ENCODE measurements at regions not wholly inside any gene's neighbourhood (a gene's known extent, or its start where the extent isn't known, plus 50 kb on each side); places are given as distances from the start of the nearest gene placed in this dataset.

- DNase-seq (ENCODE audit: low read depth), result no peak
- no peak for TF ChIP-seq CTCF (IDR thresholded peaks at IDR 0.05; ENCODE audit: insufficient read depth, low read depth, low read length, missing control alignments)
- no peak overlapping the region for H3K4me3 ChIP-seq (ENCODE audit: low read length)
Observed at GRCh38 chr19:28429356-28429755, 783.6 kb downstream of the UQCRFS1 start.

- no peak for TF ChIP-seq CTCF (IDR thresholded peaks at IDR 0.05; ENCODE audit: insufficient read depth, low read depth, low read length, missing control alignments)
- H3K4me3 ChIP-seq (ENCODE audit: low read length), result no peak overlapping the region
- DNase-seq (ENCODE audit: low read depth), result no peak
Observed at GRCh38 chr19:28428663-28429348, 784.1 kb downstream of the UQCRFS1 start.

- TF ChIP-seq CTCF (IDR thresholded peaks at IDR 0.05; ENCODE audit: insufficient read depth, low read depth, low read length, missing control alignments), result no peak
- no peak for DNase-seq (ENCODE audit: low read depth)
Observed at GRCh38 chr19:28427376-28428083, 785.4 kb downstream of the UQCRFS1 start.

GRCh38 chr19:28426730-28427225 lies 786.2 kb downstream of the UQCRFS1 start:
- TF ChIP-seq CTCF (IDR thresholded peaks at IDR 0.05; ENCODE audit: insufficient read depth, low read depth, low read length, missing control alignments), result no peak
- H3K4me3 ChIP-seq (ENCODE audit: low read length), result no peak overlapping the region
- DNase-seq (ENCODE audit: low read depth), result no peak

More at GRCh38 chr19:28427376-28428083, 785.4 kb downstream of the UQCRFS1 start:
- no peak overlapping the region for H3K4me3 ChIP-seq (ENCODE audit: low read length)

- DNase-seq (ENCODE audit: low read depth), result no peak
- no peak for TF ChIP-seq CTCF (IDR thresholded peaks at IDR 0.05; ENCODE audit: insufficient read depth, low read depth, low read length, missing control alignments)
- no peak overlapping the region for H3K4me3 ChIP-seq (ENCODE audit: low read length)
Observed at GRCh38 chr19:28426110-28426729, 786.7 kb downstream of the UQCRFS1 start.

GRCh38 chr19:28425046-28425931 lies 787.7 kb downstream of the UQCRFS1 start:
- no peak overlapping the region for H3K4me3 ChIP-seq (ENCODE audit: low read length)
- no peak for DNase-seq (ENCODE audit: low read depth)
- no peak for TF ChIP-seq CTCF (IDR thresholded peaks at IDR 0.05; ENCODE audit: insufficient read depth, low read depth, low read length, missing control alignments)

Data from epithelial cell of esophagus (primary cell).